Brain microvascular endothelial cell (primary cell): ENCODE measurements at regions not wholly inside any gene's neighbourhood (a gene's known extent, or its start where the extent isn't known, plus 50 kb on each side); places are given as distances from the start of the nearest gene placed in this dataset.

Experiments used
- DNase-seq: peaks from one replicate; pipeline ENCODE4 v3.0.0-alpha.2; 2020
- H3K27ac ChIP-seq: fragments of 250-450 bp; sonication (Bioruptor Pico); 2 replicates; pipeline ENCODE4 v1.5.1; 2020; ENCODE audit warnings: mild to moderate bottlenecking, moderate library complexity
- H3K27me3 ChIP-seq: fragments of 250-450 bp; sonication (Bioruptor Pico); replicated peaks from 2 replicates; pipeline ENCODE4 v1.5.1; 2020; ENCODE audit warnings: mild to moderate bottlenecking
- H3K36me3 ChIP-seq: fragments of 250-450 bp; sonication (Bioruptor Pico); replicated peaks from 2 replicates; pipeline ENCODE4 v1.5.1; 2020; ENCODE audit warnings: mild to moderate bottlenecking
- H3K4me3 ChIP-seq: 2 replicates; pipeline ENCODE4 v1.5.1; 2011; ENCODE audit warnings: low read depth, mild to moderate bottlenecking, control low read depth, low read length, moderate library complexity
- in situ Hi-C: cut with HindIII; loops from 2 replicates; pipeline ENCODE4 v1.10.0; 2017; ENCODE audit warnings: low sequenced_read_pairs, low pct_ligation_motif_present
- TF ChIP-seq, protein P1 (sequence below): IDR thresholded peaks from 2 replicates; pipeline ENCODE4 v1.5.1; 2011; ENCODE audit warnings: low read depth, mild to moderate bottlenecking, moderate library complexity, low read length, control low read depth, inconsistent platforms; ENCODE audit errors: missing control alignments

DNA sequence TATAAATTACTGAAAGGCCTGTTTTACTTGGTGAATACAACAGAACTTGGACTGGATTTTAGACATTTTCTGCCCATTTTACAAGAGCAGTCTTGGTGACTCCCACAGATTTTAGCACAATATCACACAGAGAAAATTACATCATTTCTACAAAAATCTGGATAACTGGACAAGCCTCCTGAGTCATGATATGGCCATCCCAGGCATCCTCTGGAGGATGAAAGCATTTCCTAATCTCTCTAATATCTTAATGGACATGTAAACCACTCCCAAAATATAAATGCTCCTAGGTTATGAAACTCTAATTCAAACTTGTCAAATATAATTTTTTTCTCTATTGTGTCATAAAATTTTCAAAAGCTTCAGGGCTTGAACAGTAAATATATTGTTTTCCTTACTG lies 1170.8 kb upstream of the PCDH7 start:
- Histone ChIP-seq H3K4me3 (no peak overlapping the region), H3K27me3 (no peaks in the 10 kb centered on the region), H3K27ac (no peak overlapping the region), H3K36me3 (no peaks in the 10 kb centered on the region)
- in situ Hi-C loops, result no loop called here
- TF ChIP-seq, protein P1, sequence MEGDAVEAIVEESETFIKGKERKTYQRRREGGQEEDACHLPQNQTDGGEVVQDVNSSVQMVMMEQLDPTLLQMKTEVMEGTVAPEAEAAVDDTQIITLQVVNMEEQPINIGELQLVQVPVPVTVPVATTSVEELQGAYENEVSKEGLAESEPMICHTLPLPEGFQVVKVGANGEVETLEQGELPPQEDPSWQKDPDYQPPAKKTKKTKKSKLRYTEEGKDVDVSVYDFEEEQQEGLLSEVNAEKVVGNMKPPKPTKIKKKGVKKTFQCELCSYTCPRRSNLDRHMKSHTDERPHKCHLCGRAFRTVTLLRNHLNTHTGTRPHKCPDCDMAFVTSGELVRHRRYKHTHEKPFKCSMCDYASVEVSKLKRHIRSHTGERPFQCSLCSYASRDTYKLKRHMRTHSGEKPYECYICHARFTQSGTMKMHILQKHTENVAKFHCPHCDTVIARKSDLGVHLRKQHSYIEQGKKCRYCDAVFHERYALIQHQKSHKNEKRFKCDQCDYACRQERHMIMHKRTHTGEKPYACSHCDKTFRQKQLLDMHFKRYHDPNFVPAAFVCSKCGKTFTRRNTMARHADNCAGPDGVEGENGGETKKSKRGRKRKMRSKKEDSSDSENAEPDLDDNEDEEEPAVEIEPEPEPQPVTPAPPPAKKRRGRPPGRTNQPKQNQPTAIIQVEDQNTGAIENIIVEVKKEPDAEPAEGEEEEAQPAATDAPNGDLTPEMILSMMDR, result no peak
- DNase-seq, result no peak

DNA sequence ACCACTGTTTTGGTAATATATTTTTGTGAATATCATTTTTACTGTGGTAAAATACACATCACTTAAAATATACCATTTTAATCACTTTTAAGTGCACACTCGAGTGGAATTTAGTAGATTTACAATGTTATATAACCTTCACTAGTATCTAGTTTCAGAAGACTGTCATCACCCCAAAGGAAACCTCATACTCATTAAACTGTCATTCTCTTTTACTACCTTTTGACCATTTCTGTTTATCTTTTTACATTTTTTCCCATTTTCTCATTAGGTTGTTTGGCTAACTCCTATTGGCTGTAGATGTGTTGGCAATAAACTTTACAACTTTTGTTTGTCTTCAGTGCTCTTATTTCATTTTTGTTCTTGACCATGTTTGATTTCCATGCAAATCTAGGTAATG lies 1168.3 kb upstream of the PCDH7 start:
- H3K4me3 ChIP-seq, result no peak overlapping the region
- H3K36me3 ChIP-seq, result no peaks in the 10 kb centered on the region
- no peaks in the 10 kb centered on the region for H3K27me3 ChIP-seq
- H3K27ac ChIP-seq, result no peak overlapping the region
- no peak for DNase-seq
- in situ Hi-C loops, result no loop called here
- TF ChIP-seq, protein P1, result no peak

DNA sequence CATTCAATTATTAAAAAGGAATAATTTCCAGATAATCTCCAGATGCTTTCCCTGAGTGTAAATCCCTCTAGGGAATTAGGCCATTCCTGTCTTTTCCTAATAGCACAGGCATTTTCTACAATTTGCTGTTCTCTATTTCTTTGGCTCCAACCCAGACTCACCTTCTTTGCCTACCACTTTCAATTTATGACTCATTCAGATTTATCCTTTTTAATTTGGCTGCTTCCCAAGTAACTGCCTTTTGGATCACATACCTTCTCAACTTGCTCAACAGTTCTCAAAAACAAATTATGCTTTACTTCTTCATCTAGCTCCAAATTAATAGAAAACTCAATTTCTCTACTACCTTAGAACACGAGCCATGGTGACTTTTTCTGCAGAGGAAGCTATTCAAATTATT lies 1166.3 kb upstream of the PCDH7 start:
- H3K27me3 ChIP-seq, result no peaks in the 10 kb centered on the region
- TF ChIP-seq, protein P1, result no peak

DNA sequence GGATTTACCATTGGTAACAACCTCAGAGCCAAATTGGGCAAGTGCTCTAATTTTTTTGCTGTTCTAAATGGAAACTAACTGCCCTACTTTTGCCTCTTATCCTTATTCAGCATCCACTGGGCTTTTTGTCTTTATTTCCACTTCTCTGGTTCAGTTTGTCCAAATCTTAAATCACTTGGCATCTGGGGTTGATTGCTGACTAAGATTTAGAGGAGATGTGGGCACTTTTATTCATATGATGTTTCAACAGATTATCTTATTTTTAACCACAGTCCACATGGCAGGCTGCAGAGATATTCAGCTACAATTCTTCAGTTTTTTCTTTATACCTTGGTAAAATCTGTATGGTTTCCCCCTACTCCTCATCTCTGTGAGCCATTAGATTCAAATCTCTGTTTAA lies 1161.4 kb upstream of the PCDH7 start:
- Histone ChIP-seq H3K36me3 (no peaks in the 10 kb centered on the region), H3K27ac (no peak overlapping the region), H3K4me3 (no peak overlapping the region), H3K27me3 (no peaks in the 10 kb centered on the region)
- TF ChIP-seq, protein P1, result no peak
- no peak for DNase-seq
- in situ Hi-C loops, result no loop called here

More for the DNA sequence above, 1166.3 kb upstream of the PCDH7 start:
- Histone ChIP-seq H3K36me3 (no peaks in the 10 kb centered on the region), H3K4me3 (no peak overlapping the region), H3K27ac (no peak overlapping the region)
- in situ Hi-C loops, result no loop called here
- DNase-seq, result no peak

DNA sequence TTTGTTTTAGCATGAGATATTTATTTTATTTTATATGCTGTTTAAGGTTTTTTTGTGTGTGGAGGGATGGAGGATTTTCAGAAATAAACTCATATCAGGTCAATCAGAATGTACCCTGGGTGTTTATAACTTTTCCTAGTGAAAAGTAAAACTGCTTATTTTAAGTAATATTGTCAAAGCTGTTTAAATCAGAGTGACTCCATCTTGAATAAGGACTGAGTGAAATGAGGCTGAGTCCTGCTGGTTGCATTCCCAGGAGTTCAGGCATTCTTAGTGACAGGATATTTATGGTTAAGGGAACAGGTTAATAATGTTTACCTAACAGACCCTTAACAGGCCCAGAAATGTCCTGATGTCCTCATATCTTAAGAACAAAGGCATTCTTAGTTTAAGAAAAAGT lies 1160.9 kb upstream of the PCDH7 start:
- in situ Hi-C loops, result no loop called here
- H3K27me3 ChIP-seq, result no peaks in the 10 kb centered on the region
- TF ChIP-seq, protein P1, result no peak

DNA sequence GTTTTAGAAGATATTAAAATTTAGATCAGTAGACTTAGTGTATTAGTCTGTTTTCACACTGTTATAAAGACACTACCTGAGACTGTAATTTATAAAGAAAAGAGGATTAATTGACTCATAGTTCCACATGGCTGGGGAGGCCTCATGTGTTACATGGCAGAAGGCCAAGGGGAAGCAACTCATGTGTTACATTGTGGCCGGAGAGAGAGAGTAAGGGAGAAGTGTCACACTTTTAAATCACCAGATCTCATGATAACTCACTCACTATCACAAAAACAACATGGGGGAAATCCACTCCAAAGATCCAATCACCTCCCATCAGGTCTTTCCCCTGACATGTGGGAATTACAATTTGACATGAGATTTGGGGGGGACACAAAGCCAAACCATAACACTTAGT lies 1159.7 kb upstream of the PCDH7 start:
- Histone ChIP-seq H3K36me3 (no peaks in the 10 kb centered on the region), H3K27me3 (no peaks in the 10 kb centered on the region), H3K27ac (no peak overlapping the region), H3K4me3 (no peak overlapping the region)
- in situ Hi-C loops, result no loop called here
- no peak for DNase-seq
- TF ChIP-seq, protein P1, result no peak

More for the DNA sequence above, 1160.9 kb upstream of the PCDH7 start:
- Histone ChIP-seq H3K4me3 (no peak overlapping the region), H3K27ac (no peak overlapping the region), H3K36me3 (no peaks in the 10 kb centered on the region)
- no peak for DNase-seq
